ENCODE measurements at regions not wholly inside any gene's neighbourhood (a gene's known extent, or its start where the extent isn't known, plus 50 kb on each side); places are given as distances from the start of the nearest gene placed in this dataset.

DNA sequence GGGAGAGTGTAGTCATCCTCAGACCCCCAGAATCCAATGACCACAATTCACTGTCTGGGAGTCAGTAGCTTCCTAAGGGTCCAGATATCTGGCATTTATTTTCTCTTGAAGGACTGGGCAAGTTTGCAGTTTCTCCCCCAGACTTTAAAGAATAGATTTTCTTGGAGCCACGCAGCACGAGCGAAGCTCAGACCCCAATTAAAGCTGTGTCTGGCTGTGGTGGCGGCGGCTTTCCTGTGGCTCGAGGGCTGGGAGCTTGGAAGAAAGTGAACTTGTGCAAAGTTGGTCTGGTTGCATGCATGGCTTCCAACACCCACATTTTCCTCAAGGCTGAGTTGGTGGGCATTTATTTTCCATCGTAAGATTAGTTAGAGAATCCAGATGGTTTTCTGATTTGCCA is 105.0 kb downstream of the ACKR3 start:
- Histone ChIP-seq H3K27me3 (ENCODE audit: insufficient read depth, low read length) (no peaks in the 10 kb centered on the region), H3K9ac (ENCODE audit: low read depth, low read length) (no peak overlapping the region), H3K4me3 (ENCODE audit: low read length) (no peak overlapping the region), H3K27ac (ENCODE audit: low read depth, low read length) (no peak overlapping the region), H3K4me1 (ENCODE audit: insufficient read depth, low read length) (0 out of 2 replicates have a peak, but pooled peaks cover 4% of the 10 kb centered on the region), H3K9me3 (ENCODE audit: insufficient read depth, low read depth, low read length) (no peaks in the 10 kb centered on the region), H3K36me3 (ENCODE audit: insufficient read depth, low read length) (no peaks in the 10 kb centered on the region)
- WGBS, result 97% methylated on average over 7 of the region's 7 CpGs

DNA sequence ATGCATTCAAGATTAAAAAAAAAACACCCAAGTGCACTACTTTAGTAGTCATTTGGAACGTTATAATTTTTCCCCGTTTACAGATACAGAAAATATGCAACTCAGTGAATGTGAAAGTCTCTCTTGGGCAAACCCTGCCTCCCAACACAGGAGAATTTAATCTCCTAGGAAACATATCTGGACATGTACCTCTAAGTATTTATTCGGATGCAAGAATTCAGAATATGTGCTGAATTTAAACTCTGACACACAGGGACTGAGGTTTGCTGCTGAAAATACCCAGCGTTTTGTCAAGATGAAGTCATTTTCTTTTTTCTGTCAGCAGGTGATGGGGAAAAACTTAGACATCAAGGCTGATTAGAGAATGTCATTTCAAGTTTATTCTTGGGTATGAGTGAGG is 105.4 kb downstream of the ACKR3 start:
- WGBS, result 94% methylated on average over 4 of the region's 4 CpGs
- no peak overlapping the region for H3K4me3 ChIP-seq (ENCODE audit: low read length)
- H3K9ac ChIP-seq (ENCODE audit: low read depth, low read length), result no peak overlapping the region
- no peaks in the 10 kb centered on the region for H3K36me3 ChIP-seq (ENCODE audit: insufficient read depth, low read length)
- H3K9me3 ChIP-seq (ENCODE audit: insufficient read depth, low read depth, low read length), result no peaks in the 10 kb centered on the region
- H3K27me3 ChIP-seq (ENCODE audit: insufficient read depth, low read length), result no peaks in the 10 kb centered on the region
- H3K27ac ChIP-seq (ENCODE audit: low read depth, low read length), result no peak overlapping the region
- 0 out of 2 replicates have a peak, but pooled peaks cover 4% of the 10 kb centered on the region for H3K4me1 ChIP-seq (ENCODE audit: insufficient read depth, low read length)

GRCh38 chr2:236675526-236675925 is 105.9 kb downstream of the ACKR3 start:
- H3K27me3 ChIP-seq (ENCODE audit: insufficient read depth, low read length), result no peaks in the 10 kb centered on the region
- H3K4me3 ChIP-seq (ENCODE audit: low read length), result no peak overlapping the region
- H3K9me3 ChIP-seq (ENCODE audit: insufficient read depth, low read depth, low read length), result no peaks in the 10 kb centered on the region

GRCh38 chr2:236676136-236676873 is 106.7 kb downstream of the ACKR3 start:
- Histone ChIP-seq H3K36me3 (ENCODE audit: insufficient read depth, low read length) (no peaks in the 10 kb centered on the region), H3K9me3 (ENCODE audit: insufficient read depth, low read depth, low read length) (no peaks in the 10 kb centered on the region), H3K27me3 (ENCODE audit: insufficient read depth, low read length) (no peaks in the 10 kb centered on the region), H3K27ac (ENCODE audit: low read depth, low read length) (no peak overlapping the region), H3K4me3 (ENCODE audit: low read length) (no peak overlapping the region), H3K4me1 (ENCODE audit: insufficient read depth, low read length) (0 out of 2 replicates have a peak, but pooled peaks cover 4% of the 10 kb centered on the region), H3K9ac (ENCODE audit: low read depth, low read length) (no peak overlapping the region)
- WGBS, result 100% methylated on average over 1 of the region's 2 CpGs

More at GRCh38 chr2:236675526-236675925, 105.9 kb downstream of the ACKR3 start:
- no peak overlapping the region for H3K27ac ChIP-seq (ENCODE audit: low read depth, low read length)
- no peaks in the 10 kb centered on the region for H3K36me3 ChIP-seq (ENCODE audit: insufficient read depth, low read length)
- 0 out of 2 replicates have a peak, but pooled peaks cover 4% of the 10 kb centered on the region for H3K4me1 ChIP-seq (ENCODE audit: insufficient read depth, low read length)
- no peak overlapping the region for H3K9ac ChIP-seq (ENCODE audit: low read depth, low read length)

GRCh38 chr2:236677368-236677767 is 107.7 kb downstream of the ACKR3 start:
- WGBS, result 96% methylated on average over 8 of the region's 8 CpGs

GRCh38 chr2:236678307-236678975 is 108.8 kb downstream of the ACKR3 start:
- H3K27ac ChIP-seq (ENCODE audit: low read depth, low read length), result no peak overlapping the region
- H3K9ac ChIP-seq (ENCODE audit: low read depth, low read length), result no peak overlapping the region
- 80% methylated on average over 15 of the region's 15 CpGs for WGBS
- H3K36me3 ChIP-seq (ENCODE audit: insufficient read depth, low read length), result no peaks in the 10 kb centered on the region
- no peaks in the 10 kb centered on the region for H3K27me3 ChIP-seq (ENCODE audit: insufficient read depth, low read length)
- no peaks in the 10 kb centered on the region for H3K9me3 ChIP-seq (ENCODE audit: insufficient read depth, low read depth, low read length)
- H3K4me3 ChIP-seq (ENCODE audit: low read length), result no peak overlapping the region
- no peaks in the 10 kb centered on the region for H3K4me1 ChIP-seq (ENCODE audit: insufficient read depth, low read length)

More at GRCh38 chr2:236677368-236677767, 107.7 kb downstream of the ACKR3 start:
- Histone ChIP-seq H3K36me3 (ENCODE audit: insufficient read depth, low read length) (no peaks in the 10 kb centered on the region), H3K9ac (ENCODE audit: low read depth, low read length) (no peak overlapping the region), H3K4me3 (ENCODE audit: low read length) (no peak overlapping the region), H3K27ac (ENCODE audit: low read depth, low read length) (no peak overlapping the region), H3K4me1 (ENCODE audit: insufficient read depth, low read length) (no peaks in the 10 kb centered on the region), H3K27me3 (ENCODE audit: insufficient read depth, low read length) (no peaks in the 10 kb centered on the region), H3K9me3 (ENCODE audit: insufficient read depth, low read depth, low read length) (no peaks in the 10 kb centered on the region)

- peaks cover 7% of the 10 kb centered on the region; the same call in 1 of the 2 replicates for H3K4me1 ChIP-seq (ENCODE audit: insufficient read depth, low read length)
- H3K36me3 ChIP-seq (ENCODE audit: insufficient read depth, low read length), result no peaks in the 10 kb centered on the region
- WGBS, result 96% methylated on average over 9 of the region's 10 CpGs
- no peaks in the 10 kb centered on the region for H3K27me3 ChIP-seq (ENCODE audit: insufficient read depth, low read length)
- H3K9me3 ChIP-seq (ENCODE audit: insufficient read depth, low read depth, low read length), result no peaks in the 10 kb centered on the region
- H3K4me3 ChIP-seq (ENCODE audit: low read length), result no peak overlapping the region
- H3K27ac ChIP-seq (ENCODE audit: low read depth, low read length), result no peak overlapping the region
- no peak overlapping the region for H3K9ac ChIP-seq (ENCODE audit: low read depth, low read length)
Measured at GRCh38 chr2:236679884-236680860, 110.5 kb downstream of the ACKR3 start.

GRCh38 chr2:236682651-236683422 is 113.2 kb downstream of the ACKR3 start:
- H3K36me3 ChIP-seq (ENCODE audit: insufficient read depth, low read length), result no peaks in the 10 kb centered on the region
- peaks cover 7% of the 10 kb centered on the region; the same call in 1 of the 2 replicates for H3K4me1 ChIP-seq (ENCODE audit: insufficient read depth, low read length)
- H3K9ac ChIP-seq (ENCODE audit: low read depth, low read length), result no peak overlapping the region
- WGBS, result 91% methylated on average over 12 of the region's 12 CpGs
- H3K4me3 ChIP-seq (ENCODE audit: low read length), result no peak overlapping the region
- H3K27me3 ChIP-seq (ENCODE audit: insufficient read depth, low read length), result no peaks in the 10 kb centered on the region
- no peak overlapping the region for H3K27ac ChIP-seq (ENCODE audit: low read depth, low read length)
- H3K9me3 ChIP-seq (ENCODE audit: insufficient read depth, low read depth, low read length), result no peaks in the 10 kb centered on the region

GRCh38 chr2:236684504-236685256 is 115.1 kb downstream of the ACKR3 start:
- Histone ChIP-seq H3K4me3 (ENCODE audit: low read length) (no peak overlapping the region), H3K27me3 (ENCODE audit: insufficient read depth, low read length) (no peaks in the 10 kb centered on the region), H3K9me3 (ENCODE audit: insufficient read depth, low read depth, low read length) (no peaks in the 10 kb centered on the region), H3K36me3 (ENCODE audit: insufficient read depth, low read length) (no peaks in the 10 kb centered on the region), H3K27ac (ENCODE audit: low read depth, low read length) (no peak overlapping the region), H3K9ac (ENCODE audit: low read depth, low read length) (no peak overlapping the region), H3K4me1 (ENCODE audit: insufficient read depth, low read length) (peaks cover 7% of the 10 kb centered on the region; the same call in 1 of the 2 replicates)
- 74% methylated on average over 9 of the region's 9 CpGs for WGBS

DNA sequence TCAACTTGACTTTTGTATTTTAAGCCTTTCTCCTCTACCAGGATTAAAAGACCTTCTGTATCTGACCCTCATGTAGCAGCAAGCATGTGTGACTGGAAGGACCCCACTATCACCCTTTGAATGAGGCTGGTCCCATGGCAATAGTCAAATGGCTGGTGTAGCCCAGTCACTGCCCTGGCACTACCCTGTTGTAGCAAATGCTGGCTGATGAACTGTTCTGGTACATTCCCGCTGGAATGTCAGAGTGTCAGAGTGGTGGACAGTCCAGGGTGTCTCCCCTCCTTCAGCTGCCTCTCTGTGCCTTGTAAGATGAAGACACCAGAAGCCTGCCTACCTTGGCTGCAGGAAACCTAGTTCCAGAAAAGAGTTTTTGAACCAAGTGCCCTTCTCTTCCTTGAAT is 115.7 kb downstream of the ACKR3 start:
- Histone ChIP-seq H3K9ac (ENCODE audit: low read depth, low read length) (no peak overlapping the region), H3K27me3 (ENCODE audit: insufficient read depth, low read length) (no peaks in the 10 kb centered on the region), H3K4me1 (ENCODE audit: insufficient read depth, low read length) (peaks cover 7% of the 10 kb centered on the region; the same call in 1 of the 2 replicates), H3K27ac (ENCODE audit: low read depth, low read length) (no peak overlapping the region), H3K9me3 (ENCODE audit: insufficient read depth, low read depth, low read length) (no peaks in the 10 kb centered on the region), H3K36me3 (ENCODE audit: insufficient read depth, low read length) (no peaks in the 10 kb centered on the region), H3K4me3 (ENCODE audit: low read length) (no peak overlapping the region)
- WGBS, result 98% methylated on average over 1 of the region's 1 CpG

Measured in HUES64 (cell line).